Fibroblast of the aortic adventitia (primary cell): ENCODE measurements at regions not wholly inside any gene's neighbourhood (a gene's known extent, or its start where the extent isn't known, plus 50 kb on each side); places are given as distances from the start of the nearest gene placed in this dataset.

Experiments used
- DNase-seq: peaks from one replicate; pipeline ENCODE4 v3.0.0-alpha.2; 2010; ENCODE audit warnings: low read depth
- H3K4me3 ChIP-seq: 2 replicates; pipeline ENCODE4 v1.5.1; 2011; ENCODE audit warnings: low read depth, mild to moderate bottlenecking, control low read depth, low read length, moderate library complexity
- TF ChIP-seq, protein P1 (sequence below): IDR thresholded peaks from 2 replicates; pipeline ENCODE4 v1.5.1; 2011; ENCODE audit warnings: mild to moderate bottlenecking, low read length, control low read depth, inconsistent platforms; ENCODE audit not compliant: insufficient read depth

DNA sequence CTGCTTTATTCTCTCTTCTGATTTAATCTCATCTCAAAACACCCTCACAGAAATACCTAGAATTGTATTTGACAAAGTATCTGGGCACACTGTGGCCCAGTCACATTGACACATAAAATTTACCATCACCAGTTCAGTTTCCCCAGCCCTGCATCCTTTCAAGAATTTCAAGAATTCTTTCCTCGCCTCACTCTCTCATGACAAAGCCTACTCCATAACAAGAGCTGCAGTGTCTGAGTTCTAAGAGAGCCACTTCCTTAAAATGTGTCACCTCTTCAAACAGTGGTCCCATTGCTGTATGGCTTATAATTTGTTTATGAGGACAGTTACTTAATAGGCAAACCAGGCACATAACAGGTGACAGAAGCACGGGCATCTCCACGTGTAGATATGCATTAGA is 90.9 kb upstream of the STK39 start:
- no peak for DNase-seq

DNA sequence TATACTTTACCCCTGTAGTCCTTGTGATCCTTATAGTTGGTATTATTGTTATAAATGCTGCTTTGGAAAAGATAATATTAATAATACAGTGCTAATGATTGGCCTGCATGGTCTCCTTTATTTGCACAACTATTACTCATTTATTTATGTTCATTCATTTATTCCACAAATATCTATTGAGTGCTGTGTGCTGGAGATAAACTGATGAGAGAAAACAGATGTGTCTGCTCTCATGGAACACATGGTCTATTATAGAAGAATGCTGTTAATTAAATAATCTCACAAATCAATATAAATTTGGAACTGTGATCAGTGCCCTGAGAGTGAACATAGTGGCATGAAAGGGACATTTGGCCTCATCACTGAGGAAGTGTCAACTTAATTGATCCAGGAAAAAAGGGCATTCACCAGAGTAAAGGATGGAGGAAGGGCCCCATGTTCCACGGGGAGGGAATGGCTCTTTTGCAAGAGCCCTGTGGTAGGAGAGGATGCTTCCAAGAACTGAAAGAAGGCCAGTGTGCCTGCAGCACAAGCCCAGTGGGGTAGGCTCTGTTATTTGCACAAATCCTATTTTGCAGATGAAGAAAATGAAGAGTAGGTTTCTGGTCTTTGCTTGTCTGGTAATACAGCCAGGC is 91.5 kb upstream of the STK39 start:
- H3K4me3 ChIP-seq = no peak overlapping the region
- TF ChIP-seq, protein P1, sequence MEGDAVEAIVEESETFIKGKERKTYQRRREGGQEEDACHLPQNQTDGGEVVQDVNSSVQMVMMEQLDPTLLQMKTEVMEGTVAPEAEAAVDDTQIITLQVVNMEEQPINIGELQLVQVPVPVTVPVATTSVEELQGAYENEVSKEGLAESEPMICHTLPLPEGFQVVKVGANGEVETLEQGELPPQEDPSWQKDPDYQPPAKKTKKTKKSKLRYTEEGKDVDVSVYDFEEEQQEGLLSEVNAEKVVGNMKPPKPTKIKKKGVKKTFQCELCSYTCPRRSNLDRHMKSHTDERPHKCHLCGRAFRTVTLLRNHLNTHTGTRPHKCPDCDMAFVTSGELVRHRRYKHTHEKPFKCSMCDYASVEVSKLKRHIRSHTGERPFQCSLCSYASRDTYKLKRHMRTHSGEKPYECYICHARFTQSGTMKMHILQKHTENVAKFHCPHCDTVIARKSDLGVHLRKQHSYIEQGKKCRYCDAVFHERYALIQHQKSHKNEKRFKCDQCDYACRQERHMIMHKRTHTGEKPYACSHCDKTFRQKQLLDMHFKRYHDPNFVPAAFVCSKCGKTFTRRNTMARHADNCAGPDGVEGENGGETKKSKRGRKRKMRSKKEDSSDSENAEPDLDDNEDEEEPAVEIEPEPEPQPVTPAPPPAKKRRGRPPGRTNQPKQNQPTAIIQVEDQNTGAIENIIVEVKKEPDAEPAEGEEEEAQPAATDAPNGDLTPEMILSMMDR = no peak
- no peak for DNase-seq

More for the DNA sequence above, 90.9 kb upstream of the STK39 start:
- H3K4me3 ChIP-seq = no peak overlapping the region
- TF ChIP-seq, protein P1 = no peak

DNA sequence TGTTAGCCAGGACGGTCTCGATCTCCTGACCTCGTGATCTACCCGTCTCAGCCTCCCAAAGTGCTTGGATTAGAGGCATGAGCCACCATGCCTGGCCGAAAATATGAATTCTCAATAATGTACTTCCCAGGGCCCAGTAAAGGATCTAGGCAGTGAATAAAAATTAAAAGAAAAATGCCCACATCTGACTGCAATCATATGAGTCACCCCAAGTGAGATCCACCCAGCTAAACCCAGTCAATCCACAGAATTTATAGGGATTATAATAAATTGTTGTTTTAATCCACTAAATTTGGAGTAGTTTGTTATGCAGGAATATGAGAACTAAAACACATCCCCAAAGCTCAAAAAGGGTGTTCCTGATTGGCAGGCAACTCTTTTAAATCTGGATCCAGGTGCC is 93.5 kb upstream of the STK39 start:
- TF ChIP-seq, protein P1 = no peak
- peak; percentile 10 for DNase-seq

DNA sequence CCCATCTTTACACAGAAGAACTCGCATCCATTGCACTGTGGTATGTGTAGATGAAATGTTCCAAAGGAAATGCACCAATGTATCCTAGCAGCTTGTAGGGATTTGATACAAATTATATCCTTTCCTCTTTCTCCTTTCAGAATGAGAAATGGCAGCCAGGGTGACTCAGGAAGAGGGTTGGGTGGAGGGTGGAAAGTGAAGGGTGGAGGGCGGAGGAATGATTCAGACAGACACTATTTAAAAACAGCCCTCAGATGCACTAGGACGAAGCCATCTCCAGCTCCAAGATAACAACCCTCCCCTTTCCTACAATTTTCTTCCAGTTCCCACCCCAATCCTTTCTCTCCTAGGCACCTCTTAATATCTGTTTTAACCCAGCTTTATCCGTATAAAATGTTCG is 96.2 kb upstream of the STK39 start:
- DNase-seq = peak; percentile 42
- H3K4me3 ChIP-seq = no peak overlapping the region
- TF ChIP-seq, protein P1 = no peak

More for the DNA sequence above, 93.5 kb upstream of the STK39 start:
- no peak overlapping the region for H3K4me3 ChIP-seq

DNA sequence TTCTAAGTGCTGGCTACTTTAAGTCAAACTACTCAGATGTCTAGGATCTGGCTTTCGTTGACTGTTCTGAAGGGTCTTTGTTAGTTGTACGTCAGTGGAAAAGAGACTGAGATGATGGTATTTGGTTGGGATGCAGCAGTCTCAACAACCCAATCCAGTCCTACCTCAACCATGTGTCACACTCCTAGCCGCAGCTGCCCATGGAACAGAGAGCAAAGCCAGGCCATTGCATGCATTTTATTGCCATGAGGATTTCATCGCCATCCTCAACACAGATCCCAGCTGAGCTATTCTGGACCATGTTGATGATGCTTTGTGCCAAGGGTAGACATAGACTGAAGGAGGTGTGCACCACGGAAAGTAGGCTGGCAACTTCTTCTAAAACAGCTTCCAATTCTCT is 97.3 kb upstream of the STK39 start:
- TF ChIP-seq, protein P1 = no peak
- DNase-seq = no peak
- no peak overlapping the region for H3K4me3 ChIP-seq

DNA sequence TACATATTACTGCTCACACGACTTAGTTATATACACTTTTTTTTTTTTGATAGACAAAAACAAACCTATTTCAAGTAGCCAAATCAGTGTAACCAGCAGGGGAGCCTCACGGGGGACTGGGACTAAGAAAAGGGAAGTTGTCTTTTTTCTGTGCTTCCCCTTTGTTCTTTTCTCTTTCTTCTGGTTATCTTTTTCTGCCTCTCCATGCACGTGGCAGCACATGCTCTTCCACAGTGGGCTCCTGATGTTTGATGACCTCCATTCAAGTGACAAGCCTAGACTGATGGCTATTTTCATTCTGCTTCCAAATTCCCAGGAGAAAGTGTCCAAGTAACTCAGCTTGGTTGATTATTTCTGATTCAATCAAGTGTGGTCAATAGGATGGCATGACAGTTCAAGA is 98.2 kb upstream of the STK39 start:
- H3K4me3 ChIP-seq = no peak overlapping the region
- no peak for DNase-seq
- TF ChIP-seq, protein P1 = no peak

DNA sequence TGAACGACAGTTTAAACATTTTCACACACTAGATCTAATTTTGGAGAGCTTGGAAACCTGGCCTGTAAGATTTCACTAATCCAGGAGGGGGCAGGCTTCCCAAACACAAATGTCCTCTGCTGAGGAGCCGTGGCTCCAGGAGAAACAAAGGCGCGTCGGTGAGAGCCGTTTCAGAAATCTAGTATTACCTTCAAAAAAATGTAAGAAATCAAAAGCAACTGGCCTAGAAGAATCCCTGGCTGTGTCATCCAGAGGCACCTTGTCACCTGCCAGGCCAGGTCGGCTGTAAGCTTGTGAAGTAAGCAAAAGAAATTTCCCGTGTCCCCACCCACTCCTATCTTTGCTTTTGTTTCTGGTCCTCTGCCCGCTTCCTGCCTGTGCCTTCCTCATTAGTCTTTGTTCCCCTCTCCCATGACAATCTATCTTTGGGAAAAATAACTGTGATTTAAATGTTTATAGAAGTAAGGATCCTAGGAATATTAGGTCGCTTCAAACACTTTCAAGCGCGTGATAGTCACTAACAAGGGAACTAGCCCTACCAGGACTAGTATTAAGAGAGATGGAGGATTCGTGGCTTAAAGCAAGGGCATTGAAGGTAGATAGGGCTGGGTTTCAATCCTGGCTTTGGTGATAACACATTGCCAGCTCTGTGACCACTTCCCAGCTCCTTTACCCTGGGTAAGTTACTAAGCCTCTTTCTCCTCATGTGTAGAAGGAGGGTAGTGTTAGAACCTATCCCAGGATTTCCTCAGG is 99.5 kb upstream of the STK39 start:
- peak overlapping the region; percentile 69 for H3K4me3 ChIP-seq
- TF ChIP-seq, protein P1 = peak; percentile 76
- DNase-seq = peak; percentile 73
